GM12878 (cell line): ENCODE measurements at regions not wholly inside any gene's neighbourhood (a gene's known extent, or its start where the extent isn't known, plus 50 kb on each side); places are given as distances from the start of the nearest gene placed in this dataset.

Source experiments
- ATAC-seq: fragments of 200-7000 bp; cut with Tn5 transposase; 3 replicates; pipeline ENCODE4 v1.9.1; 2020; ENCODE audit warnings: mild to moderate bottlenecking, moderate library complexity
- BruUV-seq: library from RNA; stranded (reverse); fragments of 400-500 nt; replicated peaks from 2 replicates; lab custom pipeline; 2021; lab: Mats Ljungman, UMichigan
- CTCF ChIA-PET: fragments of 300-600 bp; sonication (Branson Sonifier 250); formaldehyde crosslinking; extraction: SDS; loops from one replicate; lab custom pipeline; 2021; ENCODE audit warnings: inconsistent platforms; lab: Yijun Ruan, JAX
- POLR2A ChIA-PET: fragments of 350-600 bp; formaldehyde crosslinking; extraction: SDS; loops from one replicate; lab custom pipeline; 2021; ENCODE audit warnings: inconsistent platforms; lab: Charles Lee
- RAD21 ChIA-PET: fragments of 300-600 bp; sonication (Branson Sonifier 250); formaldehyde crosslinking; loops from one replicate; lab custom pipeline; 2023; ENCODE audit warnings: antibody characterized with exemption; ENCODE audit not compliant: unreplicated experiment; lab: Charles Lee
- SMC1A ChIA-PET: fragments of 300-600 bp; sonication (Branson Sonifier 250); formaldehyde crosslinking; loops from one replicate; lab custom pipeline; 2023; ENCODE audit not compliant: unreplicated experiment, uncharacterized antibody; lab: Charles Lee
- DNase-seq: peaks from one replicate; pipeline ENCODE4 v3.0.0-alpha.2; 2011; ENCODE audit warnings: low read depth, low spot score
- FAIRE-seq: peaks from 3 replicates; lab custom pipeline; 2011; peaks lifted over from hg19 to GRCh38; lab: Jason Lieb, UNC
- H2AFZ ChIP-seq: 2 replicates; pipeline ENCODE4 v1.6.0; 2011; ENCODE audit warnings: low read depth, low read length, control low read depth; ENCODE audit not compliant: control insufficient read depth
- H3K27ac ChIP-seq: 2 replicates; pipeline ENCODE4 v1.5.1; 2011; ENCODE audit warnings: control low read depth; ENCODE audit not compliant: control insufficient read depth, insufficient read depth
- H3K27me3 ChIP-seq, 2 experiments: replicated peaks in 1 of 2; 2 replicates each; pipeline versions ENCODE4 v1.6.0 to v1.6.1; 2011; ENCODE audit warnings: low read length in 1 of 2; ENCODE audit not compliant: control insufficient read depth in 2 of 2, insufficient read depth in 2 of 2
- H3K36me3 ChIP-seq, 2 experiments: 2 replicates each; pipeline ENCODE4 v1.5.1; 2011; ENCODE audit warnings: low read length in 1 of 2; ENCODE audit not compliant: control insufficient read depth in 2 of 2, insufficient read depth in 2 of 2
- H3K4me1 ChIP-seq: 2 replicates; pipeline ENCODE4 v1.6.1; 2011; ENCODE audit warnings: mild to moderate bottlenecking, low read length, moderate library complexity, mixed read lengths; ENCODE audit not compliant: control insufficient read depth, insufficient read depth
- H3K4me2 ChIP-seq: 2 replicates; pipeline ENCODE4 v1.6.0; 2011; ENCODE audit warnings: control low read depth; ENCODE audit not compliant: control insufficient read depth, insufficient read depth
- H3K4me3 ChIP-seq: fragments of 200-600 bp; sonication (generic); 2 replicates; pipeline ENCODE4 v1.5.1; 2016
- H3K79me2 ChIP-seq: 2 replicates; pipeline ENCODE4 v1.6.0; 2011; ENCODE audit warnings: low read length; ENCODE audit not compliant: control insufficient read depth, insufficient read depth
- H3K9ac ChIP-seq: 2 replicates; pipeline ENCODE4 v1.8.0; 2011; ENCODE audit warnings: low read length, control low read depth, mixed read lengths; ENCODE audit not compliant: control insufficient read depth, insufficient read depth
- H3K9me3 ChIP-seq: replicated peaks from 3 replicates; pipeline ENCODE4 v1.5.1; 2011; ENCODE audit warnings: mild to moderate bottlenecking, low read length; ENCODE audit not compliant: control insufficient read depth, insufficient read depth
- H4K20me1 ChIP-seq: 2 replicates; pipeline ENCODE4 v1.6.0; 2011; ENCODE audit not compliant: control insufficient read depth, insufficient read depth
- BCL11A ChIP-seq: IDR thresholded peaks from 2 replicates; pipeline ENCODE4 v1.6.1; 2011; ENCODE audit warnings: low read depth, low read length
- BHLHE40 ChIP-seq, 2 experiments: fragments of 450-650 bp in 1 of 2; IDR thresholded peaks; 2 replicates each; pipeline ENCODE4 v1.6.1; 2011 to 2017; ENCODE audit warnings: low read depth in 2 of 2, borderline replicate concordance in 1 of 2, improper control_type of control experiment in 1 of 2, low read length in 1 of 2, mild to moderate bottlenecking in 1 of 2
- CBFB ChIP-seq: IDR thresholded peaks from 2 replicates; pipeline ENCODE4 v1.6.1; 2016; ENCODE audit warnings: antibody characterized with exemption, low read depth
- EGR1 ChIP-seq, 2 experiments: IDR thresholded peaks; 1 replicate in 1 of 2; 2 replicates in 1 of 2; pipeline ENCODE4 v1.6.1; 2011 to 2012; ENCODE audit warnings: low read depth in 2 of 2, low read length in 2 of 2, borderline replicate concordance in 1 of 2, mild to moderate bottlenecking in 1 of 2, moderate library complexity in 1 of 2
- KLF5 ChIP-seq: fragments of 450-650 bp; IDR thresholded peaks from 2 replicates; pipeline ENCODE4 v1.6.1; 2014; ENCODE audit warnings: mild to moderate bottlenecking; ENCODE audit not compliant: partially characterized antibody
- NFYB ChIP-seq: IDR thresholded peaks from 2 replicates; pipeline ENCODE4 v1.6.1; 2011; ENCODE audit warnings: low read depth, mild to moderate bottlenecking, low read length, improper control_type of control experiment, moderate library complexity; ENCODE audit not compliant: insufficient read depth
- POU2F2 ChIP-seq: IDR thresholded peaks from 3 replicates; pipeline ENCODE4 v1.6.1; 2011; ENCODE audit warnings: low read depth, mild to moderate bottlenecking, low read length, borderline replicate concordance
- SMAD5 ChIP-seq: IDR thresholded peaks from 2 replicates; pipeline ENCODE4 v1.6.1; 2016; ENCODE audit warnings: antibody characterized with exemption, low read depth
- SPI1 ChIP-seq: IDR thresholded peaks from 2 replicates; pipeline ENCODE4 v1.6.1; 2011; ENCODE audit warnings: low read depth, mild to moderate bottlenecking, low read length, moderate library complexity, borderline replicate concordance; ENCODE audit not compliant: insufficient read depth
- TBL1XR1 ChIP-seq: IDR thresholded peaks from 2 replicates; pipeline ENCODE4 v1.6.1; 2012; ENCODE audit warnings: low read depth, low read length, improper control_type of control experiment
- YBX1 ChIP-seq: fragments of 450-650 bp; IDR thresholded peaks from 2 replicates; pipeline ENCODE4 v1.6.1; 2016; ENCODE audit warnings: antibody characterized with exemption
- WGBS: methylation state at CpG from one replicate; pipeline ENCODE4 v1.1.6; 2016; ENCODE audit warnings: low lambda C conversion rate; ENCODE audit not compliant: insufficient replicate concordance, insufficient coverage; ENCODE audit errors: missing lambda C conversion rate; 5-methylcytosine and 5-hydroxymethylcytosine counted together
- in situ Hi-C: fragments of 300-500 bp; cut with MboI; formaldehyde crosslinking; loops from 9 replicates; pipeline ENCODE4 v1.14.3; 2018; ENCODE audit warnings: mixed read lengths
- intact Hi-C: fragments of 100-400 bp; cut with micrococcal nuclease; formaldehyde crosslinking; loops from one replicate; pipeline ENCODE4 v1.14.2; 2022; ENCODE audit not compliant: unreplicated experiment
- TF ChIP-seq, protein P1 (sequence below): IDR thresholded peaks from 2 replicates; pipeline ENCODE4 v1.6.1; 2011; ENCODE audit warnings: mild to moderate bottlenecking, low read depth, low read length, moderate library complexity; ENCODE audit not compliant: insufficient replicate concordance
- TF ChIP-seq, protein P2 (sequence below): fragments of 450-650 bp; IDR thresholded peaks from 2 replicates; pipeline ENCODE4 v1.6.1; 2017; ENCODE audit warnings: mild to moderate bottlenecking

DNA sequence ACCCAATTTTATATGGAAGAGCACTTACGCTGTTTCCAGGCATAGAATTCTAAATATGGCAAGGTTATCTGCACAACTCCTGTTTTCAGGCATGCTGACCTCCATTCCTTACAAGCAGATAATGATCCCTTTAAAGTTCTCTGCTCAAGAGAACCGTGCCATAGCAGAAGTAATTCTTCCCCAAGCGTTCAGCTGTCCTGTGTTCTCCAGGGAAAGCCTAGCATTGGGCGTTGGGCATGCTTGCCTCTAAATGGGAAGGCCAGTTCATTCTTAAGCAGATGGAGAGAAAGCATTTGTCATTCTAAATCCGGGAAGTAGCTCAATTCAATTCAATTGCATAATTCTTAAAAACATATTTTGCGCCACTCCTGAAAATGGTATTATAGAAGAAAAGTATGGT, 55.7 kb upstream of the EML4 start:
- Histone ChIP-seq H3K79me2 (no peaks in the 10 kb centered on the region), H3K27me3 (no peaks in the 10 kb centered on the region), H2AFZ (no peak overlapping the region), H3K4me3 (no peak overlapping the region), H3K36me3 (no peaks in the 10 kb centered on the region), H3K27ac (no peak overlapping the region), H4K20me1 (no peaks in the 10 kb centered on the region), H3K4me2 (no peak overlapping the region), H3K9me3 (no peaks in the 10 kb centered on the region), H3K9ac (no peak overlapping the region), H3K4me1 (peaks cover 24% of the 10 kb centered on the region)
- in situ Hi-C loops: no loop called here
- 51% methylated on average over 6 of the region's 6 CpGs for WGBS
- intact Hi-C loops: no loop called here
- TF ChIP-seq KLF5: no peak
- ChIA-PET SMC1A (interaction anchor here (0.6 to 8.5 kb wide), 5 partner anchors 8 to 90 kb away, joined by 3 to 83 read pairs (median 13); no protein-coding TSS in a partner anchor), CTCF (interaction anchor here (0.9 to 1.7 kb wide), 5 partner anchors 13 to 83 kb away, joined by 3 to 4 read pairs (median 3); no protein-coding TSS in a partner anchor), POLR2A (interaction anchor here (1.0 to 1.8 kb wide), 2 partner anchors 13 to 60 kb away, joined by 5 to 6 read pairs; no protein-coding TSS in a partner anchor), RAD21 (interaction anchor here (1.2 to 5.9 kb wide), 3 partner anchors 8 to 15 kb away, joined by 3 to 36 read pairs (median 3); no protein-coding TSS in a partner anchor)
- no TSS peak for BruUV-seq
- FAIRE-seq: no peak
- no peak for DNase-seq
- no peak for ATAC-seq

DNA sequence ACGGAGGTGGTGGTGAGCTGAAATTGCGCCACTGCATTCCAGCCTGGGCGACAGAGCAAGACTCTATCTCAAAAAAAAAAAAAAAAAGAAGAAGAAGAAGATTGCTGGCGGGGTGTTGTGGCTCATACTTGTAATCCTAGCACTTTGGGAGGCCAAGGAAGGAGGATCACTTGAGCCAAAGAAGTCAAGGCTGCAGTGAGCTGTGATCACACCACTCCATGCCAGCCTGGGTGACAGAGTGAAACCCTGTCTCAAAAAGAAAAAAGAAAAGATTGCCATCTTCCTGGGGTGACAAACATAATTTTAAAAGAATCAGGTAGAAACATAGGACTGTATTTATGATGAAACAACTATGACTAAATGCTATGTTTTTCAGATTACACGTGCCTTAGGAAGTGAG, 55.1 kb upstream of the EML4 start:
- no peak overlapping the region for H3K4me3 ChIP-seq
- ATAC-seq (no peak), DNase-seq (no peak), FAIRE-seq (no peak)
- H2AFZ ChIP-seq: no peak overlapping the region; the same call in 1 of the 2 replicates
- H3K27ac ChIP-seq: no peak overlapping the region
- no peaks in the 10 kb centered on the region for H3K36me3 ChIP-seq
- ChIA-PET RAD21 (interaction anchor here (1.3 to 5.9 kb wide), 2 partner anchors 9 to 10 kb away, joined by 3 to 36 read pairs; no protein-coding TSS in a partner anchor), CTCF (interaction anchor here (0.7 to 1.7 kb wide), 6 partner anchors 9 to 82 kb away, joined by 3 to 4 read pairs (median 3); no protein-coding TSS in a partner anchor), SMC1A (interaction anchor here (0.6 to 8.5 kb wide), 6 partner anchors 9 to 245 kb away, joined by 3 to 83 read pairs (median 8); no protein-coding TSS in a partner anchor), POLR2A (interaction anchor here (1.0 to 1.8 kb wide), 2 partner anchors 13 to 59 kb away, joined by 5 to 6 read pairs; no protein-coding TSS in a partner anchor)
- 57% methylated on average over 4 of the region's 5 CpGs for WGBS
- H3K4me2 ChIP-seq: no peak overlapping the region
- no peaks in the 10 kb centered on the region for H3K79me2 ChIP-seq
- H3K9ac ChIP-seq: no peak overlapping the region
- in situ Hi-C loops: no loop called here
- BruUV-seq: no TSS peak
- H3K4me1 ChIP-seq: peaks cover 26% of the 10 kb centered on the region
- H3K9me3 ChIP-seq: no peaks in the 10 kb centered on the region
- H4K20me1 ChIP-seq: no peaks in the 10 kb centered on the region
- intact Hi-C loops: no loop called here
- no peaks in the 10 kb centered on the region for H3K27me3 ChIP-seq
- TF ChIP-seq BCL11A: no peak
- no peak for TF ChIP-seq NFYB
- no peak for TF ChIP-seq TBL1XR1
- TF ChIP-seq, protein P1, sequence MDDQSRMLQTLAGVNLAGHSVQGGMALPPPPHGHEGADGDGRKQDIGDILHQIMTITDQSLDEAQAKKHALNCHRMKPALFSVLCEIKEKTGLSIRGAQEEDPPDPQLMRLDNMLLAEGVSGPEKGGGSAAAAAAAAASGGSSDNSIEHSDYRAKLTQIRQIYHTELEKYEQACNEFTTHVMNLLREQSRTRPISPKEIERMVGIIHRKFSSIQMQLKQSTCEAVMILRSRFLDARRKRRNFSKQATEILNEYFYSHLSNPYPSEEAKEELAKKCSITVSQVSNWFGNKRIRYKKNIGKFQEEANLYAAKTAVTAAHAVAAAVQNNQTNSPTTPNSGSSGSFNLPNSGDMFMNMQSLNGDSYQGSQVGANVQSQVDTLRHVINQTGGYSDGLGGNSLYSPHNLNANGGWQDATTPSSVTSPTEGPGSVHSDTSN: no peak
- no peak for TF ChIP-seq EGR1 (IDR thresholded peaks at IDR 0.05; ENCODE audit: borderline replicate concordance in 1 of 2, low read depth in 2 of 2, low read length in 2 of 2)
- TF ChIP-seq SMAD5: no peak
- TF ChIP-seq, protein P2, sequence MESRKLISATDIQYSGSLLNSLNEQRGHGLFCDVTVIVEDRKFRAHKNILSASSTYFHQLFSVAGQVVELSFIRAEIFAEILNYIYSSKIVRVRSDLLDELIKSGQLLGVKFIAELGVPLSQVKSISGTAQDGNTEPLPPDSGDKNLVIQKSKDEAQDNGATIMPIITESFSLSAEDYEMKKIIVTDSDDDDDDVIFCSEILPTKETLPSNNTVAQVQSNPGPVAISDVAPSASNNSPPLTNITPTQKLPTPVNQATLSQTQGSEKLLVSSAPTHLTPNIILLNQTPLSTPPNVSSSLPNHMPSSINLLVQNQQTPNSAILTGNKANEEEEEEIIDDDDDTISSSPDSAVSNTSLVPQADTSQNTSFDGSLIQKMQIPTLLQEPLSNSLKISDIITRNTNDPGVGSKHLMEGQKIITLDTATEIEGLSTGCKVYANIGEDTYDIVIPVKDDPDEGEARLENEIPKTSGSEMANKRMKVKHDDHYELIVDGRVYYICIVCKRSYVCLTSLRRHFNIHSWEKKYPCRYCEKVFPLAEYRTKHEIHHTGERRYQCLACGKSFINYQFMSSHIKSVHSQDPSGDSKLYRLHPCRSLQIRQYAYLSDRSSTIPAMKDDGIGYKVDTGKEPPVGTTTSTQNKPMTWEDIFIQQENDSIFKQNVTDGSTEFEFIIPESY: no peak
- no peak for TF ChIP-seq POU2F2
- no peak for TF ChIP-seq YBX1
- TF ChIP-seq CBFB: no peak
- TF ChIP-seq SPI1: no peak
- no peak for TF ChIP-seq BHLHE40 (IDR thresholded peaks at IDR 0.05; ENCODE audit: borderline replicate concordance in 1 of 2, low read depth in 2 of 2, low read length in 1 of 2)
